Tongue (tissue), 1 donor: ENCODE measurements at regions not wholly inside any gene's neighbourhood (a gene's known extent, or its start where the extent isn't known, plus 50 kb on each side); places are given as distances from the start of the nearest gene placed in this dataset.
"Not testable (repeated sequence)": the region's sequence is repeated elsewhere in the genome, so short reads cannot be mapped to it uniquely, and the experiment has no call there.

Experiments used
- DNase-seq: peaks from one replicate; pipeline ENCODE4 v3.0.0-alpha.2; 2015

DNA sequence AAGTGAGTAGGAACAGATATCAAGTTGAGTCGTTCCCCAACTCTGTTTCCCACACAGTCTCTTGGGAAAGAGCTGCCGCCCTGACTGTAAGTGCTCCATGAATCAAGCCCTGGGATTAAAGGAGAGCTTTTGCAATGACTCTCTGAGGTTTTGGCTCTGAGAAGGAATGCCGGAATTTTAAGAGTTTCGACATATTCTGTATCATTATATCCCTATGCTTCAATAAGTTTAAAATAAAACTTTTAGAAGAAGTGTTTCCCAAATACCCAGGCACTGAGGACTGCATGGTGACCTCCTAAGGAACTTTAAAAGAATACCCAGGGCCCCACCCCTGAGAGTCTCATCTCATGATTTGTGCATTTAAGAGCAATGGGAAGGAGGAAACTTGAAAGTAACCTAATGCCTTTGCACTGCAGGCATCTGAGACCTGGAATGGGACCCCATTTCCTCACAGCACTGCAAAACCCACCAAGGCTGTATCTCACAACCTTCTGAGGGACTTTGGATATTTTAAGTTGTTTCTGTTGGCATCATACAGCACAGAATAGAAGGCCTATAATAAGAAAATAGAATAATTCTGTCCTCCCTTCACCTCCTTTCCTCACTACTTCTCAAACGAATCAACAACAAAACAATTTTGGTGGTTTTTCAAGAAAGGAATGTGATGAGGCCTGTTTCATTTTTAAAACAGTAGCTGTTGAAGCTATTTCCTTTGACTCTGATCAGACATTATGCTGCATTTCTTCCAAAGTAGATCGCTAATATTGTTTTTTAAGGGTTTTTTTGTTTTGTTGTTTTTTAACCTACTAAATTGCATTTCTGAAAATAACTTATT lies 121.2 kb downstream of the GASK1B start:
- no peak for DNase-seq

DNA sequence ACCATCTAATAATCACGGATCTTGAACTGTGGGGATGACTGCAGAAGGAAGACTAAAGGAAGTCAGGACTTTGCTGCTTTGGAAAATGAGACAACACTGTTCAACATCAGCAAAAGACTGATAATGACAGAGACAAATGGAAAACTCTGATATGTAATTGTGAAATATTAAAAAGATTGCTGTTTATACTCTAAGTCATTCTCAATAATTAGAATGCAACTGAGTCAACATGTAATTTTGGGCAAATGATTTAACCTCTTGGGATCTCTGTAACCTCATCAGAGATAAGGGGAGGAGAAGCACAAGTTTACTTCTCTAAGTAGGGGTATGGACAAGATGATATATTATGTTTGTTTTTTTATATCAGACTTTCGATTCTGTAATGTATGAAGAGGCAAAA lies 121.9 kb downstream of the GASK1B start:
- no peak for DNase-seq

DNA sequence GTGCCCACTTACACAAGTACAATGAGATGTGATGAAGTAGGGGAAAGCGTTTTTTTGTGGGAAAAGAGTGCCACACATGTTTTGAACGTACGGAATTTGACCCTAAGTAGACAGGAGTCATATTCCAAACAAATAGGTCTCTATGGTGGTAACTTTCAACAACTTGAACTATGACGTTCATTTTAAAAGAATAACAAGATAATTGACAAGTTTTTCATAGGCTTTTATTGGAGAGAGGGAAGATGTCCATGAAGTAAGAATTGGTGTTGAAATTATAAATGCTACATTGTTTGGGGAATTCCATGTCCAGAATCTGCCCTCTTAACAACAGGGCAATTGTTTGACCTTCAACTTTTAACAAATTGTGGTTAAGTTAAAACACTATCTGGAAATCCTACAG lies 126.5 kb downstream of the GASK1B start:
- DNase-seq: no peak

DNA sequence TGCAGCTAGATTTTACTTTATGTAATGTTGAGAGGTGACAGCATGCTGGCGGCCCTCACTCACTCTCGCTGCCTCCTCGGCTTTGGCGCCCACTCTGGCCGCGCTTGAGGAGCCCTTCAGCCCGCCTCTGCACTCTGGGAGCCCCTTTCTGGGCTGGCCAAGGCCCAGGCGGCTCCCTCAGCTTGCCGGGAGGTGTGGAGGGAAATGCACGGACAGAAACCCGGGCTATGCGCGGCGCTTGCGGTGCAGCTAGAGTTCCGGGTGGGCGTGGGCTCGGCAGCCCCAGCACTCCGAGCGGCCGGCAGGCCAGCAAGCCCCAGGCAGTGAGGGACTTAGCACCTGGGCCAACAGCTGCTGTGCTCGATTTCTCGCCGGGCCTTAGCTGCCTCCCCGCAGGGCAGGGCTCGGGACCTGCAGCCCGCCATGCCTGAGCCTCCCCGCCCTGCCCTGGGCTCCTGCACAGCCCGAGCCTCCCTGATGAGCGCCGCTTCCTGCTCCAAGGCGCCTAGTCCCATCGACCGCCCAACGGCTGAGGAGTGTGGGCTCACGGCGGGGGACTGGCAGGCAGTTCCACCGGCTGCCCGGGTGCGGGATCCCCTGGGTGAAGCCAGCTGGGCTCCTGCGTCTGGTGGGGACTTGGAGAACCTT lies 128.7 kb downstream of the GASK1B start:
- DNase-seq: no peak

DNA sequence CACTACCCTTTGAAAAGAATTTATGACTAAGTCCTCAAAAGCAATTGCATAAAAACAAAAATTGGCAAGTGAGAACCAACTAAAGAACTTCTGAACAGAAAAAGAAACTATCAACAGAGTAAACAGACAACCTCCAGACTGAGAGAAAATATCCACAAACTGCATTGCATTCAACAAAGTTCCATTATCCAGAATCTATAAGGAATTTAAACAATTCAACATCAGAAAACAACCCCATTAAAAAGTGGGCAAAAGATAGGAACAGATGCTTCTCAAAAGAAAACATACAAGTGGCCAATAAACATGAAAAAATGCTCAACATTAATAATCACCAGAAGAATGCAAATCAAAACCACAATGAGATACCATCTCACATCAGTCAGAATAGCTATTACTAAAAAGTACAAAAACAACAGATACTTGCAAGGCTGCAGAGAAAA lies 130.2 kb downstream of the GASK1B start:
- no peak for DNase-seq

DNA sequence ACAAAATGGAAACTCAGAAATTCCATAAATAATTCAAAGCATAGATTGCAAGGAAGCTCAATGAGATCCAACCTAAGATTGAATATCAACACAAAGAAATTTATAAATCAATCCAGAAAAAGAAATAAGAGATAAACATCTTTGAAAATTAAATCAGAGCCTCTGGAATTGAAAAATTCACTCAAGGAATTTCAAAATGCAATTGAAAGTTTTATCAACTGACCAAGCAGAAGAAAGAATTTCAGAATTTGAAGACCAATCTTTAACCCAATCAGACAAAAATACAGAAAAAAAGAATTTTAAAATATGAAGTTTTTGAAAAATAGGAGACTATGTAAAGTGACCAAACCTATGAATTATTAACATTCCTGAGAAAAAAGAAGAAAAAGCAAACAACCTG lies 134.1 kb downstream of the GASK1B start:
- DNase-seq: no peak

DNA sequence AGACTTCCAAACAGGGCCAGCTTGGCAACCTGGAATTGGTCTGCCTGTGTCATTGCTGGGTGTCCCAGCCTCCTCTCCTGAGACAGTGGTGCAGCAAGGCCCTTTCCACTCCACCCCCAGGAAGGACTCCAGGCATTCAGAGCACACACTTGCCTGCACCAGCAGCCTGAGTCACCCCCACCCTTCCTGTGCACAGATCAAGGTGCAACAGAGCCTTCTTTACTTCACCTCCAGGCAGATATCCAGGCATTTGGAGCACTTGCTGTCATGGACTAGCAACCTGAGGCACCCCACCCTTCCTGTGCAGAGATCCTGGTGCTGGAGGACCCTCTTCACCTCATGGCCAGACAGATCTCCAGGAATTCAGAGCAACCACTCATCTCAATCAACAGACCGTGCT lies 135.8 kb downstream of the GASK1B start:
- DNase-seq: no peak

DNA sequence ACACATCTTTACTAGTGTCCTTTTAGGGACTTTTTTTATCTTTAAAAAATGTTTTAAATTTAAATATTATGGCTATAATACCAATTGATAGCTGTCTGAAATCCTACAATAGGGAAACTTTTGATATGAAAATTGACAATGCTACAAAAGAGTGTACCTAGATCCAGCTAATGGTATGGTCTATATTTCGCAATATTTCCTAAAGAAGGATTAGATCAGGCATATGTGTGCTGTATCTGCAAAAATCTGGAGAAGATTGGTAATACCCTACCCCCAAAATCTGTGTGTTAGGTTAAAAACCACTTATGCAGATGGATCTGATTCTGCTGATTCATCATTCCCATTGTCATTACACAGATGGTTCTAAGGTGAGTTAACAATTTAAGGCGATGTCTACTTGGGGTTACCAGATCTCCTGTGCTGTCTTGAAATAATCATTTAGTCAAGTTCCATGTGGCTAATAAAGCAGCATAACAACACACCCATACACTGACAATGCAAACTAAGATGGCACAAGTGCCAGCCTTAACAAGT lies 137.1 kb downstream of the GASK1B start:
- DNase-seq: no peak

DNA sequence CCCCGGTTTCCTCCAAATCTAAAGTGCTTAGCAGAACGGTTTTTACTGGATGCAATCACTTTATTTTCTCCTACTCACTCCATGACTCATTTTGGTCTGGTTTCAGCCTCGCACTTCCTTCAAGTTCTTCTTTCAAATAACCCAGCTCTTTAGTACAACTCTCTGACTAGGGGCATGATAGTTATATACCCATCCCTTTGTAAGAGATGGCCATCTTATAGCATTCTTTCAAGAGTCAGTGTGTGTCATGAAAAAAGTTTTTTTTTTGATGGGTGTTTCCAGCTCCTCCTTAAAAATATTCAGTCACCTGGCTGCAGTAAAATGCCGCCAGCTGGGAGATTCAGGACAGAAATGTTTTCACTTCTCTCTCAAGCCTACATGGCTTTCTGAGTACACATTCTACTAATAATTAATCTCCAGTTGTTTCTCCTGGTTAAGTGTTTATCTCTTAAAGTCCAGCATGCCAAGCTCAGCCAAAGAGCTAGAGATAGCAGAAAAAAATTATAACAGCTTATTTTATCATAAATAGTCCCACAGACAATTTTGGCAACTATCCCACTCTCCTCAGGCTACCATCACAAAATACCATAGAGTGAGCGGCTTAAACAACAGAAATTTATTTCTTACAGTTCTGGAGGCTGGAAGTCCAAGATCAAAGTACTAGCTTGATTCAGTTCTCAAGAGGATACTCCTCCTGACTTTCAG lies 139.3 kb downstream of the GASK1B start:
- DNase-seq: no peak

DNA sequence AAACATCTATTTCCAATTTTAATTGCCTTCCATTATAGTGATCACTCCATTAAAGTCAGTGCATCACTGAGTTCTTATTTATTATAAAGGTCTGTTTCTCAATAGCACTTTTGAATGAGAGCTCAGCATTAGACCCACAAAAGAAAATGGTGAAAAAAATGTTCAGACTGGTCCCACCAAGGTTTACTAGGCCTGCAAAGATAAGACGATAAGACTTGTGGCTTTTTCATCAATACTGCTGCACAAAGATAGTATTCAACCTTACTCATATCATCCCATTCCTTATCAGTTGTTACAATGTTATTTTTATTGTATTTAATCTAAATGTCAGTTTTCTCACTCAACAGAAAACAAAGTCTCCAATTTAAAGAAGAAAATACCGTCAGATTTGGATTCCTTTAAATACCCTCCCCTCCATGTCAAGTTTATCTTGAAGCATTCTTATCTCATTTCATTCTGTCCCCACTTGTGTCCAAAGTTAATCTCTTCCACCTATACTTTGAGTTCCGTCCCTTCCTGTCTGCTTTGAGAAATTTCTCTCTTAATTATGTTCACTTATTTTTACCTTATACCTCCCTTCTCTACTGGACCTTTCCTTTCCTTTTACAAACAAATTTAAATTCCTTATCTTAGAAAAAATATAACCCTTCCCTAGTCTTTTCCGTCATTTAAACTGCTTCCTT lies 140.0 kb downstream of the GASK1B start:
- no peak for DNase-seq

DNA sequence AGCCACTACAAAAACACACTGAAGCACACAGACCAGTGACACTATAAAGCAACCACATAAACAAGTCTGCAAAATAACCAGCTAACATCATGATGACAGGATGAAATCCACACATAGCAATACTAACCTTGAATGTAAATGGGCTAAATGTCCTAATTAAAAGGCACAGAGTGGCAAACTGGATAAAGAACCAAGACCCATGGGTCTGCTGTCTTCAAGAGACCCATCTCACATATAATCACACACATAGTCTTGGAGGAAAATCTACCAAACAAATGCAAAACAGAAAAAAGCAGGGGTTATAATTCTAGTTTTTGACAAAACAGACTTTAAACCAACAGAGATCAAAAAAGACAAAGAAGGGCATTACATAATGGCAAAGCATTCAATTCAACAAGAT lies 144.4 kb downstream of the GASK1B start:
- not testable (repeated sequence) for DNase-seq

DNA sequence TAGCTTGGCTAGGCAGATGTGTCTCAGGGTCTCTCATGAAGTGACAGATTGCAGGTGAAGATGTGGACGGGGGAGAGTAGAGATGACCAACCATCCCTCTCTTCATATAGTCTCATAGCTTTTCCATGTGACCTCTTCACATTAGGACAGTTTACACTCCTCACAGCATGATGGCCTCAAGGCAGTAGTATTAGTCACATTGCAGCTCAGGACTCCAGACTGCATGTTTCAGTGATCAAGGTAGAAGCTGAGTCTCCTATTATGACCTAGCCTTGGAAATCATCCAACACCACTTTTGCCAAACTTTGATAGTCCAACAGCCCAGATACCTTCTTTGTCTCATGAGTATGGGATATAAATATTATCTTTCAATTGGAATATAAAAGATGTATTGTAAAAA lies 147.7 kb downstream of the GASK1B start:
- DNase-seq: no peak

DNA sequence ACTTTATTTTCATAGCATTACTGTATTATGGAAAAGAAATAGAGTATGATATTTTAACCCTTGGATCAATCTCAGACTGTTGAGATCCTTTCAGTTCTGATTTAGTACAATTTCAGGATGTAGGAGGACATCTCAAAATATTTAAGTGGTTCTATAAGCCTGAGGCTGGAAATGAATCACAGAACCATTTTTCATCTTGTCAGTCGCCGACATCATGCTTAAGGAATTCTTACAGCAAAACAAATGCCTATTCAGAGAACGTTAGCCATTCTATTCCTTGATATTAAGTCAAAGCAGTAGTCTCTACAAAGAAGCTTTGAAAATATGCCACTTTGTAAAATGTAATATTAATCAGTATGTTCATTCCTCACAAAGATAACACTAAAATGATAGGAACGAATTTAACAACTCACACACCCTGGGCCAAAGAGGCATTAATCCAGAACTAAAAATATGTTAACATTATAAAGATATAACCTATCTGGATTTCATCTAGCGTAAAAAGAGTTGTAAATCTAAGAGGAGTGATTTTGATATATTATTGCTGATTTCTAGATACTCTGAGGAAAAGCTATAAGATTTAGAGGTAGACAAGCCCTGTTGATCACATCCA lies 152.0 kb downstream of the GASK1B start:
- DNase-seq: peak; percentile 59

DNA sequence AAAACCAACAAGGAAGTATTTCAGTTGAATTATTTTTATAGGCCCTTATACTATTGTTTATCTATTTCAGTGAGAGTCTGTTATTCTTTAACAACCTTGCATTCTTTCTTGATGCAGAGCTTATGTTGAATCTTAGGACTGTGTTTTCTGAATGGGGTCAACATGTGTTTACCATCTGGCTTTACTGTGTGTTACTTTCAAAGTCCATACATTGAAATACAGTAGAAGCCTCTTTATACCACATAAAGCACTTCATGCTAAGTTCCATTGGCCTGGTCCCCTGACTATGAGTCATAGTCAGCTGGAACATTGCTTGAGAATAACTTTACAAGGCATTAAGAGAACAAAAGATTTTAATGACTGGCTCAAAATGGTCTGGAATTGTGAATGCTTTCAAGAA lies 152.6 kb downstream of the GASK1B start:
- DNase-seq: peak; percentile 88

DNA sequence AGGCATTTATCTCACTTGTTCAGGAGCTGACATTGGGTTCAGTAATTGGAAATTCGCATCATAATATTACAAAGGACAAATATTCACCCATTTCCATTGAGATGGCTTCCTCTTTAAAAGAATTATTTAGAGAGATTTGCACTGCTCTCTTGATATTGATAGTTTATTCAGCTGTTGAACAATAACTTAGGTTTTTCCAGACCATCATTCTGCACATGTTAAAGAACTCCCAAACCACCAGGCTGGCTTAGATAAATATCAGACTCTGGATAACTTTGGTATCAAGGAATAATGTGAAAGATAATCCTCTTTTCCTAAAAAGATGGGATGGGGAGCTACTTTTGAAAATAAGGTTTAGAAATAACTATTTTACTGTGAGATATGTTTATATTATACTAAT lies 154.0 kb downstream of the GASK1B start:
- DNase-seq: no peak

DNA sequence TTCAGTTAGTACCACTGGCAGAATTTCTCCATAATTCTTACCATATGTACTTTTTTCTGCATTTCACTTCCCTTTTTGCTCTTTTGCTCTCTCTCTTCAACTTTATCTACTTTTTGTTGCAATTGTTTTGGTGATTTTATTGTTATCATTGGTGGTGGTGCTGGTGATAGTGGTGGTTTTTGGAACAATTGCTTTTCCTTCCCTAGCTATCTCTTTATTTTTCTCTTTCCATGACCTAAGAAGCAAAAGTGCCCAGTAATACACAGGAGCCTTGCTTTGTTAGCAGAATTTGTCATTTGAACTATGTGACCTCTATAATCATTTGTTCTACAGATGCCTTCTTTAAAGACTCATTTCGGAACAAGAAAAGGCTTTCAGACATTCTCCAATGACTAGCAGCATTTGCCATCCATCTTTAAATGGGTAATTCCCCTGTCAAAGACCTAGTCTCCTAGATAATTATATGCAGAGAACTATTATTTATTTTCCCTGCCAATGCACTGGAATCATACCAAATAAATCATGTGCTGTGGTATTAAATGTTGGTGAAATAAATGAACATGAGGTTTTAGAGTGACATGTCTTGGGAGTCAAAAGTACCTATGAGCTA lies 154.5 kb downstream of the GASK1B start:
- no peak for DNase-seq

DNA sequence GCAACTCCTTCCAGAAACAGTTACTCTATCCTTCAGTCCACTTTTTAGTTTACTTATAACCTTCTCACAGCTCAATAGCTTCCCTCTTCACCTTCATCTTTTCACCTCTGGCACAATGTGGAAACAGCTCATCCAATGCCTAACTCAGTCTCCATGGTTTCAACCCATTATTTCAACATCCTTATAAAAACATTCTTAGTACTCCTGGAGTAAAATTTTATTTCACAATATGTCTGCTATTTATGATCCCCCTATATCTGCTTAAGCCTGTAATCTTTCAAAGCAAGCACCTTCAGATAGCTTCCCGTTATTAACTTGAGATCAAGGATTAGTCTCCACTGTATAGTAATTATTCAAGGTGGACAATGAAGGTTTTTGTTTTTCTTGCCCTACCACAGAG lies 156.3 kb downstream of the GASK1B start:
- peak; percentile 29 for DNase-seq

DNA sequence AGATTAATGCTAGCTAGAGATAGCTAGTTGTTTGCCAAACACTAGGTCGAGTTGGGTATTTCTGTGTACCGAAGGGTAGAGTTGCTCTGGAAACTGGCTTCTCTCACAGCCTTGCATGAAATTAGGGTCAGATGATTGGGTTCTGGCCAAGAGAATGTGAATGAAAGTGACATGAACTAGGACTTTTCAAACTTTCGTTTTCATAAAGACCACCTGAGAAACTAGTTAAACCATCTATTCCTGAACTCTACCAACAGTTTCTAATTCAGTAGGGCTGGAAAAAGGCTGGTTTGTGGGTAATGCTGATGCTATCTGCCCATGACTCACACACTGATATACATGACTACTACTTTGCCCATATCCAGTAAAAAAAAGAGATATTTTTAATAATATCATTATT lies 157.6 kb downstream of the GASK1B start:
- DNase-seq: peak; percentile 25

DNA sequence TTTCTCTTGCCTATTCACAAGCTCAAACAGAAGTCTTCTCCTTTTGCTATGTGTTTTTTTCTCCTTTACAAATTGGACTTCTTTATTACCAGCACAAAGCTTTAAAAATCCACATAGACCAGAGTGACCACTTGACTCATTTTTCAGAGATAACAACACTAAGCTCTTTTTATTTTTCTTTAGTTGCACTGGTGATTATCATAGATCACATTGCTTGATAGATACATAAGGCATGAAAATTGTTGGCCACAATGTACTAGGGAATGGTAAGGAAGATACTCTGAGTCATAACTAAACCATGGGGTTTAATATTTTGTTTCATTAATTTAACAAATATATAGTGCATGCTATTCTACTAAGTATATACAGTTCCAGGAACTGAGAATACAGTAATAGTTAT lies 159.0 kb downstream of the GASK1B start:
- DNase-seq: no peak

DNA sequence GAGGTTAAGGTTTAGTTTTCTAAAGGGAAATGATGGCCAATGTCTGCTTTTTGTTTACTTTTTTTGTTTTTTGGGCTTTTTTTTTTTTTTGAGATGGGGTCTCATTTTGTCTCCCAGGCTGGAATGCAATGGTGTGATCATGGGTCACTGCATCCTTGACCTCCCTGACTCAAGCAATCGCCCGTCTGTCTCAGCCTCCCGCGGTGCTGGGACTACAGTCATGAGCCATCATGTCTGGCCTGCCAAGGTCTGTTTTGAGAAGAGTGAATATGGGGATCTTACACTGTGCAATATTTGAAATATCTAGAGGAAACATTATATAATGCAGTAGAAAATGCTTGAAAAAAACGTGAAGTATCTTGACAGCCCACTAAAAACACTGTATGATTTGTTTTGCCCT lies 162.5 kb downstream of the GASK1B start:
- DNase-seq: no peak

DNA sequence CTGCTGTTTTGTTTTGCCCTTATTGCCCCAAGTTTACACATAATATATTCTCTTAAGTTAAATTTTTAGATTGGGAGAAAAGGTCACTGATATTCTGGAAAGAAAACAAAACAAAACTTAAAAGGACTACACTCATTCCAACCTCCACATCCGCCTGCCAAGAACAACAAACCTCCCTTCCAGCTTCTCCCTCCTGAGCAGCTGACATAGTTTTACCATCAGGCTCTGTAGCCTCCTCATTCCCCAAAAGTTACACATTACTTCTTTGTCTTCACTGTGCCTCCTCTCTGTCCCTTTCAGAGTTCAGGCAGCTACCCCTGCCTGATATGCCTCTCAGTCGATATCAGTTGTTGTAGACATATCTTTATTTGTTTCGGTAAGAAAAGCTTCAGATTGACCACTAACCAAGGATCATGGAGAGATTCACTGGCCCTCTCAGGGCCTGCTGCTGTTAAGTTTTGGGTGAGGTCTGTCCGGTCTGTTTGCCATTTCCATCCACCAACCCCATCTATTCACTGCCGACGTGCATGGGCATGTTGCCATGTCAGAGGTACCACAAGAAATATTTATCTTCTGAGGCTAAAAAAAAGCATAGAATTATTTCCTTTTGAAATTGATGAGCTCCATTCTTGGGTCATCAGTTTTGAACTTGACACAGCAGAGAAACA lies 164.1 kb downstream of the GASK1B start:
- DNase-seq: peak; percentile 26
